Endodermal cell (in vitro differentiated cells): ENCODE measurements at regions not wholly inside any gene's neighbourhood (a gene's known extent, or its start where the extent isn't known, plus 50 kb on each side); places are given as distances from the start of the nearest gene placed in this dataset.

Source experiments
- DNase-seq: peaks from one replicate; pipeline ENCODE4 v3.0.0-alpha.2; 2017
- H3K27ac ChIP-seq: 2 replicates; pipeline ENCODE4 v1.5.1; 2013; ENCODE audit warnings: mild to moderate bottlenecking, low read depth, low read length, moderate library complexity
- H3K27me3 ChIP-seq: 2 replicates; pipeline ENCODE4 v1.6.1; 2013; ENCODE audit warnings: mild to moderate bottlenecking, low read length, moderate library complexity; ENCODE audit not compliant: insufficient read depth, control insufficient read depth, poor library complexity, severe bottlenecking
- H3K36me3 ChIP-seq: 2 replicates; pipeline ENCODE4 v1.7.0; 2013; ENCODE audit warnings: mild to moderate bottlenecking, low read length, moderate library complexity; ENCODE audit not compliant: control insufficient read depth, insufficient read depth
- H3K4me1 ChIP-seq: one replicate; pipeline ENCODE4 v1.7.0; 2013; ENCODE audit warnings: low read length; ENCODE audit not compliant: control insufficient read depth, insufficient read depth
- H3K4me3 ChIP-seq: 2 replicates; pipeline ENCODE4 v1.5.1; 2013; ENCODE audit warnings: mild to moderate bottlenecking, low read length, moderate library complexity
- H3K9ac ChIP-seq: 2 replicates; pipeline ENCODE4 v1.6.1; 2013; ENCODE audit warnings: mild to moderate bottlenecking, low read length, moderate library complexity; ENCODE audit not compliant: poor library complexity, severe bottlenecking; ENCODE audit errors: extremely low read depth
- H3K9me3 ChIP-seq: 2 replicates; pipeline ENCODE4 v1.6.1; 2013; ENCODE audit warnings: mild to moderate bottlenecking, low read length, moderate library complexity; ENCODE audit not compliant: control insufficient read depth
- H3K27ac Mint-ChIP-seq: 2 replicates; pipeline ENCODE4 v1.8.0; 2020; ENCODE audit warnings: mixed read lengths
- H3K27me3 Mint-ChIP-seq: 2 replicates; pipeline ENCODE4 v1.8.0; 2021; ENCODE audit warnings: mild to moderate bottlenecking, mixed read lengths; ENCODE audit not compliant: insufficient read depth
- H3K36me3 Mint-ChIP-seq: 2 replicates; pipeline ENCODE4 v1.8.0; 2020; ENCODE audit warnings: low read depth, mixed read lengths
- H3K4me1 Mint-ChIP-seq: 2 replicates; pipeline ENCODE4 v1.8.0; 2020; ENCODE audit warnings: mixed read lengths
- H3K4me3 Mint-ChIP-seq: 2 replicates; pipeline ENCODE4 v1.8.0; 2020; ENCODE audit warnings: mild to moderate bottlenecking, moderate library complexity, mixed read lengths
- H3K9me3 Mint-ChIP-seq: 2 replicates; pipeline ENCODE4 v1.8.0; 2020; ENCODE audit warnings: mild to moderate bottlenecking, mixed read lengths
- CTCF ChIP-seq: fragments of 200-600 bp; sonication (generic); conservative IDR thresholded peaks from 2 replicates; pipeline ENCODE4 v1.5.0; 2021; ENCODE audit warnings: antibody characterized with exemption, mild to moderate bottlenecking
- WGBS, 2 experiments: methylation state at CpG; one replicate each; pipeline versions ENCODE4 v1.1.5 to v1.1.7; 2013; ENCODE audit warnings: missing lambda C conversion rate in 2 of 2, mixed read lengths in 1 of 2; ENCODE audit not compliant: insufficient coverage in 1 of 2, insufficient read length in 1 of 2; 5-methylcytosine and 5-hydroxymethylcytosine counted together

- H3K4me1 Mint-ChIP-seq = peaks cover 7% of the 10 kb centered on the region
- no peak for DNase-seq
- H3K27ac Mint-ChIP-seq = no peak overlapping the region
- no peaks in the 10 kb centered on the region for H3K36me3 Mint-ChIP-seq
- no peak overlapping the region for H3K9ac ChIP-seq
- no peaks in the 10 kb centered on the region for H3K4me1 ChIP-seq
- H3K27me3 Mint-ChIP-seq = no peaks in the 10 kb centered on the region
- no peak overlapping the region for H3K4me3 Mint-ChIP-seq
- no peak overlapping the region for H3K27ac ChIP-seq
- H3K36me3 ChIP-seq = no peaks in the 10 kb centered on the region
- H3K9me3 ChIP-seq = no peaks in the 10 kb centered on the region
- H3K27me3 ChIP-seq = no peaks in the 10 kb centered on the region
- no peak for TF ChIP-seq CTCF
- H3K4me3 ChIP-seq = no peak overlapping the region
- no peaks in the 10 kb centered on the region for H3K9me3 Mint-ChIP-seq
- WGBS, 2 experiments = 100% methylated on average over 1 of the region's 1 CpG; no CpG with 5 or more reads in 1 of the 2 experiments
Observed at GRCh38 chr14:42629553-42629952, 1022.9 kb downstream of the LRFN5 start.

- Histone ChIP-seq H3K27ac (no peak overlapping the region), H3K4me3 (no peak overlapping the region), H3K4me1 (no peaks in the 10 kb centered on the region), H3K27me3 (no peaks in the 10 kb centered on the region), H3K9me3 (no peaks in the 10 kb centered on the region), H3K9ac (no peak overlapping the region), H3K36me3 (no peaks in the 10 kb centered on the region)
- DNase-seq = no peak
- H3K4me3 Mint-ChIP-seq = no peak overlapping the region
- H3K27ac Mint-ChIP-seq = no peak overlapping the region
- 93% methylated on average over 1 of the region's 1 CpG; no CpG with 5 or more reads in 1 of the 2 experiments for WGBS, 2 experiments
- TF ChIP-seq CTCF = no peak
- H3K9me3 Mint-ChIP-seq = no peaks in the 10 kb centered on the region
- H3K4me1 Mint-ChIP-seq = peaks cover 7% of the 10 kb centered on the region
- no peaks in the 10 kb centered on the region for H3K27me3 Mint-ChIP-seq
- H3K36me3 Mint-ChIP-seq = no peaks in the 10 kb centered on the region
Observed at GRCh38 chr14:42628602-42629001, 1021.9 kb downstream of the LRFN5 start.

GRCh38 chr14:42626986-42627385 is 1020.3 kb downstream of the LRFN5 start:
- H3K27ac ChIP-seq = no peak overlapping the region
- H3K4me3 Mint-ChIP-seq = no peak overlapping the region
- no peak for TF ChIP-seq CTCF

More at GRCh38 chr14:42626986-42627385, 1020.3 kb downstream of the LRFN5 start:
- Histone ChIP-seq H3K9me3 (no peaks in the 10 kb centered on the region), H3K27me3 (no peaks in the 10 kb centered on the region), H3K36me3 (no peaks in the 10 kb centered on the region), H3K9ac (no peak overlapping the region), H3K4me1 (no peaks in the 10 kb centered on the region), H3K4me3 (no peak overlapping the region)
- H3K36me3 Mint-ChIP-seq = no peaks in the 10 kb centered on the region
- peaks cover 7% of the 10 kb centered on the region for H3K4me1 Mint-ChIP-seq
- no peak for DNase-seq
- no peaks in the 10 kb centered on the region for H3K27me3 Mint-ChIP-seq
- H3K9me3 Mint-ChIP-seq = no peaks in the 10 kb centered on the region
- no peak overlapping the region for H3K27ac Mint-ChIP-seq
